Sigmoid colon (tissue), 6 donors: ENCODE measurements at regions not wholly inside any gene's neighbourhood (a gene's known extent, or its start where the extent isn't known, plus 50 kb on each side); places are given as distances from the start of the nearest gene placed in this dataset.
"Not testable (repeated sequence)": the region's sequence is repeated elsewhere in the genome, so short reads cannot be mapped to it uniquely, and the experiment has no call there.

Experiments
- DNase-seq: peaks from one replicate; pipeline ENCODE4 v3.0.0-alpha.2; 2019
- H3K27ac ChIP-seq, 4 donors: fragments of 200-600 bp; sonication (generic); one replicate each; pipeline ENCODE4 v1.5.1; 2016 to 2019; ENCODE audit warnings: mild to moderate bottlenecking in 1 of 4
- H3K27me3 ChIP-seq, 3 donors: fragments of 200-600 bp; sonication (generic); one replicate each; pipeline ENCODE4 v1.5.1; 2019; ENCODE audit warnings: mild to moderate bottlenecking in 1 of 3
- H3K36me3 ChIP-seq, 4 donors: fragments of 200-600 bp; sonication (generic); one replicate each; pipeline ENCODE4 v1.5.1; 2016 to 2019
- H3K4me1 ChIP-seq, 4 donors: fragments of 200-600 bp; sonication (generic); one replicate each; pipeline ENCODE4 v1.5.1; 2017 to 2019
- H3K4me3 ChIP-seq, 4 donors: fragments of 200-600 bp; sonication (generic); one replicate each; pipeline ENCODE4 v1.5.1; 2017 to 2019; ENCODE audit warnings: mild to moderate bottlenecking in 2 of 4, moderate library complexity in 1 of 4
- H3K9me3 ChIP-seq, 4 donors: fragments of 200-600 bp in 3 of 4; sonication (generic) in 3 of 4; one replicate each; pipeline versions ENCODE4 v1.5.1 to v1.6.1; 2013 to 2019
- WGBS, 2 donors: extraction: QIAGEN DNeasy Blood & Tissue Kit; methylation state at CpG; one replicate each; pipeline ENCODE4 v1.1.7; 2013; 5-methylcytosine and 5-hydroxymethylcytosine counted together
- intact Hi-C: fragments of 100-400 bp; cut with DNase I; formaldehyde crosslinking; loops from one replicate; pipeline ENCODE4 v1.15.1; 2023
- donor health status: healthy with polysubstance abuse.
- donor health status: healthy.

DNA sequence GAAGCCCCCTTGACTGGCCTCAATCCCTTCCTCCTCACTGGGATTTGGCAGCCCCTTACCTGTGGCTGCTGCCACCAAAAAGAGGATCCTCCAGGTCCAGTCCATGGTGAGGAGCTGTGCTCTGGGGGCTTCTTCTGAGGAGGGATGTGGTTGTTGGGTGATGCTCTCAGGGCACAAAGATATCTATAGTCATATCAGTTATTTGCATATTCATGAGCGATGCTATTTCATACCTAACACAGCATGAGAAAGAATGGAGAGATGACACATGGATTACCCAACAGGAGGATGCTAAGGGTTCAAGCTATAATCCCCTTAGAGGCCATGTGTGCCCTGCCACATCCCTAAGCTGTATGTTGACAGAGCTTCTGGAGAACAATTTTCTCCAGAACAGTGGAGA, 98.1 kb downstream of the OR4M2 start:
- H3K4me3 ChIP-seq, intact Hi-C loops, H3K27me3 ChIP-seq, H3K27ac ChIP-seq, H3K4me1 ChIP-seq, H3K9me3 ChIP-seq, H3K36me3 ChIP-seq, DNase-seq: not testable (repeated sequence)
- WGBS, 2 donors, result no CpG with 5 or more reads among the region's 1 CpG

DNA sequence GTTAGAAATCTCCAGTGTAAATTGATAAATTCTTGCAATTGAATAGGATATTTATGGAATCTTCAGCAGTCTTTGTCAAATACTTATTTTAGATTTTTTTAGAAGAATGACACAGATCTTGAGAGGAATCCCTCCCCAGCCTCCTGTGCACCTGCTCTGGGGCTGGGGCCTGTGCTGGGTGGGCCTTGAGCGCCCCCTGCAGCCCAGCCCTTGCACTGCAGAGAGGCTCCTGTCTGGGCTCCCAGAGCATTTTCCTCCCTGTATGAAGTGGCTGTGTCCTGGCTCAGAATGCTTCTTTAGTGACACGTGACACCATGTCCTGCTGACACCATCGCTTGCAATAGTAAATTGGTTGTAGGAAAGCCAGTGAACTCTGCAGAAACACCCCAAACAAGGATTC, 98.7 kb downstream of the OR4M2 start:
- H3K27ac ChIP-seq, H3K27me3 ChIP-seq, H3K4me1 ChIP-seq, DNase-seq, H3K4me3 ChIP-seq, intact Hi-C loops, H3K36me3 ChIP-seq, H3K9me3 ChIP-seq: not testable (repeated sequence)
- no CpG with 5 or more reads among the region's 3 CpGs for WGBS, 2 donors

DNA sequence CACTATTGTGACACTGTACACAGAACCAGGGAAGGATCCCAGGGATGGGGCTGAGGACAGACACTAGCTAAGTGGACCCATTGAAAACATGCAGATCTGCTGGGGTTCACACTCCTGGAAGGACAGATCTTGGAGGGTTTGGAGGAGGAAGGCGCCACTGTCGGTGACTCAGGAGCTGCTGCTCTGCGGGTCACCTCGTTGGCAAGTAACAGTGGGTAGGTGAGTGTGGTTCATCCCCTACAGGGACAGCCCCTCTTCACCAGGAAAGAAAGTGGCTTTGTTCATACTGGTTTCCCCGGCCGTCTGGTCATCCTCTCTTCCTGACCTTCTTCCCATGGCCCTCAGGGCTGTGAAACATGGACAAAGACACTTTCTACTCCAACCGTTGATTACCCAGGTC, 100.3 kb downstream of the OR4M2 start:
- DNase-seq, H3K4me1 ChIP-seq, H3K36me3 ChIP-seq, H3K9me3 ChIP-seq, H3K27ac ChIP-seq, H3K4me3 ChIP-seq, H3K27me3 ChIP-seq, intact Hi-C loops: not testable (repeated sequence)
- WGBS, 2 donors, result no CpG with 5 or more reads among the region's 7 CpGs

DNA sequence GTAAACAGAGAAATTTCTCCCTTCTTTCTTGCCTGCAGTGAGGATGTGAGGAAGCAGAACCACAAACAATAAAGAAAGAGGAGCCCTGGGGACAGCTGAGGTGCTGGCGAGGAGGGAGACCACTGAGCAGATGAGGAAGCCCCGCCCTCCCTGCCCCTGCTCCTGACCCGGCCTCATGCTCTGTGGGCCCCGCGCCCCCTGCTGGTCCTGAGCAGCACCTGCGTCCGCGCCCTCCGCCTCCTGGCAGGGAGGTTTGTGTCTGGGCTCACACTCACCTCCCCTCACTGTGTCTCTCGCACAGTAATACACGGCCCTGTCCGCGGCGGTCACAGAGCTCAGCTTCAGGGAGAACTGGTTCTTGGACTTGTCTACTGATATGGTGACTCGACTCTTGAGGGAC, 104.4 kb downstream of the OR4M2 start:
- H3K27ac ChIP-seq, H3K4me3 ChIP-seq, H3K9me3 ChIP-seq, H3K27me3 ChIP-seq, DNase-seq, H3K4me1 ChIP-seq, intact Hi-C loops, H3K36me3 ChIP-seq: not testable (repeated sequence)
- 93% methylated on average over 7 of the region's 15 CpGs; no CpG with 5 or more reads in 1 of the 2 donors for WGBS, 2 donors

DNA sequence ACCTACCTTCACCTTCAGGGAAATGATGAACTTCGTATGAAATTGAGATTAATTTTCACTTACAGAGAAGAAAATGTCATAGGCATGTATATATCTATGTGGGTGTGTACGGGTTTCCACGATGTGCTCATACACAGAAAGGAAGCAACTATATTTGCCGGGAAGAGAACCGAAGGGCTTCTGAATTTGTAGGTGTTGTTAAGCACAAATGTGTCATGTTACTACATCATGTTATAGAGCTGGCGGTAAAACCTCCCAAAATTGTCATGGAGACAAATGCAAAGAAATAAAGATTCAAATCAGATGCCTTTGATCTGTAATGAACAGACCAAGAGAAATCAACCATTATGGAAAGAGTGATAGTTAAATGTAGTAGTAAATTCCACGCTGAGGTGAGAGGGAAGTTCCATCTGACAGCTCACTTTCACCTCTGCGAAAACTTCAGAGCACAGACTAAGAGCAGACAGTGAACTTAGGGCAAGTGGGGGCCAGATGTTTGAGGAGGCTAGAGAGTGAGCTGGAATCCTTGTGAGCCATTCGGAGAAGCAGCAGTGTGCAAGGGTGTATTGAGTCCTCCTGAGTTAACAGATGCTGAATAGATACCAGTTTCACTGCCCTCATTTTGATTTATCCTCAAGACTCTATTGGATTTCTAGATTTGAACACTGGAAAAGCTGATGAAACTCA, 106.7 kb downstream of the OR4M2 start:
- 96% methylated on average over 4 of the region's 9 CpGs; no CpG with 5 or more reads in 1 of the 2 donors for WGBS, 2 donors

DNA sequence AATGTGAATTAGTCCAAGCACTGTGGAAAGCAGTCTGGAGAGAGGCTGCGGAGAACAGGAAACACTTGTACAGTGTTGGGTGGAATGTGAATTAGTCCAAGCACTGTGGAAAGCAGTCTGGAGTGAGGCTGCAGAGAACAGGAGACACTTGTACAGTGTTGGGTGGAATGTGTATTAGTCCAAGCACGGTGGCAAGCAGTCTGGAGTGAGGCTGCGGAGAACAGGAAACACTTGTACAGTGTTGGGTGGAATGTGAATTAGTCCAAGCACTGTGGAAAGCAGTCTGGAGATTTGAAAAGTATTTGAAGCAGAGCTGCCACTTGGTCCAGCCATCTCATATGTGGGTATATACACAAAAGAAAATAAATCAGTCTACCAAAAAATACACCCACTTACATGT, 111.5 kb downstream of the OR4M2 start:
- 65% methylated on average over 2 of the region's 3 CpGs; no CpG with 5 or more reads in 1 of the 2 donors for WGBS, 2 donors
- H3K4me3 ChIP-seq, intact Hi-C loops, H3K4me1 ChIP-seq, H3K27me3 ChIP-seq, H3K36me3 ChIP-seq, H3K9me3 ChIP-seq, H3K27ac ChIP-seq, DNase-seq: not testable (repeated sequence)

More for the DNA sequence above, 106.7 kb downstream of the OR4M2 start:
- H3K9me3 ChIP-seq, H3K36me3 ChIP-seq, H3K27me3 ChIP-seq, intact Hi-C loops, H3K4me3 ChIP-seq, H3K4me1 ChIP-seq, DNase-seq, H3K27ac ChIP-seq: not testable (repeated sequence)

DNA sequence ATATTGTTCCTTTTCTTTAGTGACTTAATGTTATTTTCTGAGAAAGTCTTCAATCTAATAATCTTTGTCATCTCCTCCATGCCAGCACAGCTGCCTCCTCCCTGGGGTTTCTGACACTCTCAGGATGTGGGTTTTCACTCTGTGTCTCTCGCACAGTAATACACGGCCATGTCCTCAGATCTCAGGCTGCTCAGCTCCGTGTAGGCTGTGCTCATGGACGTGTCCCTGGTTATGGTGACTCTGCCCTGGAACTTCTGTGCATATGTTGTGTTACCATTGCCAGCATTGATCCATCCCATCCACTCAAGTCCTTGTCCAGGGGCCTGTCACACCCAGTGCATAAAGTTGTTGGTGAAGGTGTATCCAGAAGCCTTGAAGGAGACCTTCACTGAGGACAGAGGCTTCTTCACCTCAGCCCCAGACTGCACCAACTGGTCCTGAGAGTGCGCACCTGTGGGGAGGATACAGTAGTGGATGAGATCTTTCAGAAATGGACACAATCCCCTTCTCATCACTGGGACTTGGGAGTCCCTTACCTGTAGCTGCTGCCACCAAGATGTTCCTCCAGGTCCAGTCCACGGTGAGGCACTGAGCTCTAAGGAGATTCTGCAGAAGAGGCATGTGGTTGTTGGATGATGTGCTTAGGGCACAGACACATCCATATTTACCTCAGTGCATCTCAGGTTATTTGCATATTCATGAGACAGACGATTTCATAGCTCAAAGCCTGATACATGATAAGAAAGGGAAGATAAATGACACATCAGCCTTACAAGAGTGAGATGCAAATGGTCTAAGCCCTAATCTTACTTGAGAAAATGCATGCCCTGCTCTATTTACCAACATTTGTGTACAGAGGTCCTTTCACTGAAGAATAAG, 114.7 kb downstream of the OR4M2 start:
- H3K27me3 ChIP-seq, H3K9me3 ChIP-seq, H3K4me1 ChIP-seq, H3K4me3 ChIP-seq, H3K36me3 ChIP-seq, DNase-seq, H3K27ac ChIP-seq, intact Hi-C loops: not testable (repeated sequence)
- 40 to 43% methylated on average over 1 to 2 of the region's 7 CpGs for WGBS, 2 donors

DNA sequence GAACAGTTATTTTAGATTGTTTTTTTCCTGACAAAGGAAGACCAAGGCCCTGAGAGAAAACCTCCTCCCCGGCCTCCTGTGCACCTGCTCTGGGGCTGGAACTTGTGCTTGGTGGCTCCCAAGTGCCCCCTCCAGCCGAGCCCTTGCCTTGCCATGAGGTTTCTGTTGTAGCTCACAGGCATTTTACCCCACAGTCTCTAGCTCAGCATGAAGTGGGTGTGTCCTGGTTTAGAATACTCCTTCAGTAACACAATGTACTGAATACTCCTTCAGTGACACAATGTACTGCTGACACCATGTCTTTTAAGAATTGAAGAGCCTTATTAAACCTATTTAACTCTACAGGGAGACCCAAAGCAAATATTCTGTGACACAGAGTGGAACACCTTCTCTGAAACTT, 116.1 kb downstream of the OR4M2 start:
- H3K4me1 ChIP-seq, H3K27me3 ChIP-seq, intact Hi-C loops, DNase-seq, H3K4me3 ChIP-seq, H3K9me3 ChIP-seq, H3K27ac ChIP-seq, H3K36me3 ChIP-seq: not testable (repeated sequence)
- WGBS, 2 donors, result no CpG with 5 or more reads among the region's 2 CpGs

DNA sequence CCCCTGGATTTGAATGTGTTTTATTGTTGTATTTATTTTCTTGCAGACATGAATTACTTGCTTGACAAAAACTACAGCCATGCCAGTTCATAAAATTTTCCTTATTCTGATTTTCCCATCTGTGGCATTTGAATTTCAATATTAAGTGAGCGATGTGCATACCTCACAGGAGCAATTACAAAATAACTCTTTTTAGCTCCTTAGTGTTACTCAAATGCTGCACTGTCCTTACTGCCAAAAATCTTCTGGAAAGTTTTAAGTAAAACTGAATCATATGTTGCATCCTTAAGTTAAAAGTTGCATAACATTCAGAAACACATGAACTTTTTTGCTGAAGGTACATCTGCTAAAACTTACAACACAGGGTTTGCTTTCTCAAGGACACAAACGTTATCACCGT, 120.1 kb downstream of the OR4M2 start:
- WGBS, 2 donors, result 78 to 84% methylated on average over 2 of the region's 3 CpGs
- H3K9me3 ChIP-seq, H3K4me1 ChIP-seq, H3K27me3 ChIP-seq, DNase-seq, H3K36me3 ChIP-seq, H3K4me3 ChIP-seq, H3K27ac ChIP-seq, intact Hi-C loops: not testable (repeated sequence)

DNA sequence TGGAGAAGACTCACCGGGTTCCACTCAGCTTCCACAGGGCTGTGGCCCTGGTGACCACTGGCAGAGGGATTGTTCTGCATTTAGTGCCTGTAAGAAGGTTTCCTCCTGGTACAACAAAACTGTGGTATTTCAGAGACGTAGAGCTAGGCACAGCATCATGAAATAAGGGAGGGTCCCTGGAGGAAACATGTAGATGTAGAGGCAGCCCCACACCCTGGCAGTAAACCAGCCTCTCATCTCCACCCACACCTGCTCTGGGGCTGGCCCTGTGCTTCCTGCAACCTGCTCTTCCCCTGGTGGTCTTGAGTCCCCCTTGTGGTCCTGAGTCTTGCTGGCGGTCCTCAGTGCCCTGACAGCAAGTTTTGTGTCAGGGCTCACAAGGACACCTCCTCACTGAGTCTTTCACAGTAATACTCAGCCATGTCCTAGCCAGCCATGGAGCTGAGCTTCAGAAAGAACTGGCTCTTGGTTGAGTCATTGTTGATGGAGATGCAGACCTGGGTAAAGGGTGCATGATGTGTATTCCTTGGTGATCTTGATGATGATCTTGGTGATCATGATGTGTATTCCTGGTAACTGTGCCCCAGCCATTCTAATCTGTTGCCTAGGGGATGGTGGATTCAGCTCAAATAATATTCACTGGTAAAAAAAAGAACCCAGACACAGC, 121.8 kb downstream of the OR4M2 start:
- H3K36me3 ChIP-seq, H3K4me1 ChIP-seq, H3K9me3 ChIP-seq, DNase-seq, intact Hi-C loops, H3K27ac ChIP-seq, H3K27me3 ChIP-seq, H3K4me3 ChIP-seq: not testable (repeated sequence)
- no CpG with 5 or more reads among the region's 3 CpGs for WGBS, 2 donors

DNA sequence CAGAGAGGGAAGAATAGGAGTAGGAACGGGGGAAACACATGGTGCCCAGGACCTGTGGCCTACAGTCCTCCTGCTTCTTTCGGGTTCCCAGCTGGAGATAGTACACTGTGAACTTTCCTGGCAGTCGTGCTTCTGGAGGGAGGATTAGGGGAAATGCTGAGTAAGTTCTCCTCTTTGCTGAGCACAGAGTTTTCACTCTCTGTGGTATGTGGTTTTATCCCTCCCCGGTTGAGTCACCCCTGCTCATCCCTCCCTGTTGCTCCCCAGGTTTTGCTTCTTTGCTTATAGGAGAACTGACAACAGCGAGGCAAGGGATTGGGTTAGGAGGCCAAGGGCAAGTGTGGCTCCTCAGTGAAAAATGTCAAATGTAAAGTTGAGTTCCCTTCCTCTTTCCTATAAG, 122.9 kb downstream of the OR4M2 start:
- intact Hi-C loops, H3K27ac ChIP-seq, H3K4me1 ChIP-seq, H3K4me3 ChIP-seq, DNase-seq, H3K36me3 ChIP-seq, H3K27me3 ChIP-seq, H3K9me3 ChIP-seq: not testable (repeated sequence)
- WGBS, 2 donors, result no CpG with 5 or more reads among the region's 5 CpGs

DNA sequence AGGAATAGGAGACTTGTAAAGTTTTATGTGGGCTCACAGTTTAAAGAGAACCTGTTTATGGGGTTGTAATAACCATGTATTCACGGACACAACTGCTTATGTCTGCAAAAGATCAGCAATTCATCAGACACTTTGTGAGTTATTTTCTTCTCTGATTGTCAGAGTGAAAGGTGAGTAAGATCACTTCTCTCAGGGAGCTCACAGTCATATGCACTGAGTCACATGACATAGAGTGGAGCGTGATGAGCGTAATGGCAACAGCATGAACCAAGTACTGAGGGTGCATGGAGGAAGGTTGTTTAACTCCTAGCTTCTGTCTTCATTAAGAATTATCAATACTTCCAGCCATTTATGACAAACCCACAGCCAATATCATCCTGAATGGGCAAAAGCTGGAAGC, 128.8 kb downstream of the OR4M2 start:
- H3K36me3 ChIP-seq, intact Hi-C loops, H3K4me3 ChIP-seq, H3K9me3 ChIP-seq, H3K27ac ChIP-seq, DNase-seq, H3K4me1 ChIP-seq, H3K27me3 ChIP-seq: not testable (repeated sequence)
- WGBS, 2 donors, result no CpG with 5 or more reads among the region's 3 CpGs

DNA sequence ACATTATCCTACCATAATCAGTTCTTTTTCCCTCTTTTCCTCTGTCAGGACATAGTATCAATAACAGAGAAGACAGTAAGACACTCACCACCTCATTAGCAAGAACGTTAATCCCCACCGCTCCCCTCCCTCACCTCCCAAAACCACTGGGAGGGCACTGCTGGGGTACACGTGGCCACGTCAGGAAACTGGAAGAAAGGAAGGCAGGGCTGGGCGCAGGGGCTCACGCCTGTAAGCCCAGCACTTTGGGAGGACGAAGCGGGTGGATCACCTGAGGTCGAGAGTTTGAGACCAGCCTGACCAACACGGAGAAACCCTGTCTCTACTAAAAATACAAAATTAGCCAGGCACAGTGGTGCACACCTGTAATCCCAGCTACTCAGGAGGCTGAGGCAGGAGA, 142.3 kb downstream of the OR4M2 start:
- H3K27ac ChIP-seq, H3K4me3 ChIP-seq, H3K27me3 ChIP-seq, H3K36me3 ChIP-seq, H3K9me3 ChIP-seq, intact Hi-C loops, H3K4me1 ChIP-seq: not testable (repeated sequence)
- DNase-seq, result peak; percentile 22
- WGBS, 2 donors, result 82 to 85% methylated on average over 10 of the region's 10 CpGs
